Activated gamma-delta T cell (primary cell): ENCODE measurements at regions not wholly inside any gene's neighbourhood (a gene's known extent, or its start where the extent isn't known, plus 50 kb on each side); places are given as distances from the start of the nearest gene placed in this dataset.
"Not testable (repeated sequence)": the region's sequence is repeated elsewhere in the genome, so short reads cannot be mapped to it uniquely, and the experiment has no call there.

Experiments used
- DNase-seq: peaks from one replicate; lab custom pipeline; 2025; lab: John Stamatoyannopoulos, UW

GRCh38 chr12:9309749-9310148, 101.6 kb upstream of the PZP start:
- not testable (repeated sequence) for DNase-seq

- DNase-seq = not testable (repeated sequence)
These were observed 100.5 kb upstream of the PZP start for GRCh38 chr12:9308745-9309144.

- DNase-seq = not testable (repeated sequence)
These were observed 100.0 kb upstream of the PZP start for GRCh38 chr12:9308163-9308562.

GRCh38 chr12:9307255-9307654, 99.1 kb upstream of the PZP start:
- not testable (repeated sequence) for DNase-seq

- not testable (repeated sequence) for DNase-seq
These were observed 97.8 kb upstream of the PZP start for GRCh38 chr12:9306004-9306403.

- not testable (repeated sequence) for DNase-seq
These were observed 96.3 kb upstream of the PZP start for GRCh38 chr12:9304540-9304939.

GRCh38 chr12:9295872-9296271, 87.7 kb upstream of the PZP start:
- DNase-seq = not testable (repeated sequence)

- not testable (repeated sequence) for DNase-seq
These were observed 86.0 kb upstream of the PZP start for GRCh38 chr12:9294072-9294620.

GRCh38 chr12:9293391-9293790, 85.2 kb upstream of the PZP start:
- DNase-seq = not testable (repeated sequence)

GRCh38 chr12:9289984-9290383, 81.8 kb upstream of the PZP start:
- DNase-seq = not testable (repeated sequence)

- not testable (repeated sequence) for DNase-seq
These were observed 76.5 kb upstream of the PZP start for GRCh38 chr12:9284724-9285123.

GRCh38 chr12:9284197-9284596, 76.0 kb upstream of the PZP start:
- DNase-seq = not testable (repeated sequence)

- peak; percentile 74 for DNase-seq
These were observed 75.3 kb upstream of the PZP start for GRCh38 chr12:9283346-9284095.

- DNase-seq = no peak
These were observed 68.8 kb upstream of the PZP start for GRCh38 chr12:9276990-9277389.

- no peak for DNase-seq
These were observed 65.1 kb upstream of the PZP start for GRCh38 chr12:9273276-9273675.

- no peak for DNase-seq
These were observed 63.7 kb upstream of the PZP start for GRCh38 chr12:9271875-9272274.

GRCh38 chr12:9264546-9264945, 56.4 kb upstream of the PZP start:
- no peak for DNase-seq

- DNase-seq = no peak
These were observed 52.7 kb upstream of the PZP start for GRCh38 chr12:9260931-9261330.

- DNase-seq = no peak
These were observed 50.5 kb upstream of the PZP start for GRCh38 chr12:9258676-9259075.
